ENCODE measurements at regions not wholly inside any gene's neighbourhood (a gene's known extent, or its start where the extent isn't known, plus 50 kb on each side); places are given as distances from the start of the nearest gene placed in this dataset.

DNA sequence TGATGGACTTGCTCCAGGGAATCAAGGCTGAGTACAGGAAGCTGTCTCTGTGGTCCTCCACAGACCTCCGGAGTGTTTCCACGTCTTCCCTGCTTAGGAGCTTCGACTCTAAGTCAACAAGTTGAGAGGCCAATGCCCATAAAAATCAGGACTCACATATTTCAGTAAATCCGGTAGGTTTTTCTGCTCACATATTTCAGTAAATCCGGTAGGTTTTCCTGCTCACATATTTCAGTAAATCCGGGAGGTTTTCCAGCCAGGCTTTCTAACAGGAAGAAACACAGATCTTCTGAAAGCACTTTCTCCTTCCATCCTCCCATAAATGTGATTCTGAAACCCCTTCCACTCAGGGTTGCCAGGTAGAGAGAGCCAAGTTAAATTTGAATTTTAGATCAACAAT is 340.1 kb upstream of the SHH start:
- Histone ChIP-seq H3K4me3 (no peak overlapping the region), H3K27ac (no peak overlapping the region), H3K36me3 (no peaks in the 10 kb centered on the region), H3K27me3 (replicated peaks in 1 of 7) (peaks cover 0 to 12% (median 0%) of the 10 kb centered on the region in 7 donors), H3K4me1 (no peaks in the 10 kb centered on the region), H3K9me3 (no peaks in the 10 kb centered on the region)
- TF ChIP-seq POLR2AphosphoS5 (IDR thresholded peaks at IDR 0.05), result no peak
- DNase-seq, result no peak
- intact Hi-C loops (cut with DNase I; ENCODE audit: low total_unique reads), result no loop called here
- WGBS, 5 donors, result 41 to 52% (median 47%) methylated on average over 6 of the region's 6 CpGs

- intact Hi-C loops (cut with DNase I; ENCODE audit: low total_unique reads), result no loop called here
These were observed 339.4 kb upstream of the SHH start for GRCh38 chr7:156151658-156152057.

DNA sequence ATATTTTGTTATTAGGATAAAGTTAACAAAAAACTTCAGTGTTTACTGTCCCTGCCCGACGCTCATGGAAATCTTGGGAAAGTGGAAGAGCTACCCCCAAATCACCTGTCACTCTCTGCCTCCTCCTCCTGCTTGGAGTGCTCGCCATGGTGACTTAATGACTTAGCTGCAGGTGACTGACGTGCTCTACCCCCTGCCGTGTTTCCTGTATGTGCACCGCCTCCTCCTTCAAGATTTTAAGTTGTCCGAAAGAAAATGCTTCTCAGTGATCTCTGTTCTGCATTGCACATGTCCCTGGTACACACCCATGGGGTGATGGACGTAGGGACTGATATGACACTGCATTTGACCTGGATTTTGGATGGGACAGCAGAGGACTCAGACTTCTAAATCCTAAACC is 338.8 kb upstream of the SHH start:
- no peaks in the 10 kb centered on the region for H3K4me1 ChIP-seq
- intact Hi-C loops (cut with DNase I; ENCODE audit: low total_unique reads), result no loop called here
- WGBS, 5 donors, result 61 to 68% (median 64%) methylated on average over 8 of the region's 8 CpGs
- no peak overlapping the region for H3K4me3 ChIP-seq
- H3K36me3 ChIP-seq, result no peaks in the 10 kb centered on the region
- no peak overlapping the region for H3K27ac ChIP-seq
- TF ChIP-seq CTCF (IDR thresholded peaks at IDR 0.05 in 8 of 11, conservative IDR thresholded peaks at IDR 0.05 in 3 of 11) (no peak), POLR2A (IDR thresholded peaks at IDR 0.05) (no peak), POLR2AphosphoS5 (IDR thresholded peaks at IDR 0.05) (no peak)
- DNase-seq, result no peak
- peaks cover 0 to 12% (median 0%) of the 10 kb centered on the region in 7 donors for H3K27me3 ChIP-seq (replicated peaks in 1 of 7)
- no peaks in the 10 kb centered on the region for H3K9me3 ChIP-seq

More at GRCh38 chr7:156151658-156152057, 339.4 kb upstream of the SHH start:
- H3K27ac ChIP-seq, result no peak overlapping the region
- H3K9me3 ChIP-seq, result no peaks in the 10 kb centered on the region
- no peak for TF ChIP-seq CTCF (IDR thresholded peaks at IDR 0.05 in 8 of 11, conservative IDR thresholded peaks at IDR 0.05 in 3 of 11)
- TF ChIP-seq POLR2A (IDR thresholded peaks at IDR 0.05), result no peak
- no peak for TF ChIP-seq POLR2AphosphoS5 (IDR thresholded peaks at IDR 0.05)
- 77 to 89% (median 80%) methylated on average over 6 of the region's 6 CpGs for WGBS, 5 donors
- H3K27me3 ChIP-seq (replicated peaks in 1 of 7), result peaks cover 0 to 12% (median 0%) of the 10 kb centered on the region in 7 donors
- H3K4me3 ChIP-seq, result no peak overlapping the region
- no peaks in the 10 kb centered on the region for H3K36me3 ChIP-seq
- no peak for DNase-seq
- no peaks in the 10 kb centered on the region for H3K4me1 ChIP-seq

DNA sequence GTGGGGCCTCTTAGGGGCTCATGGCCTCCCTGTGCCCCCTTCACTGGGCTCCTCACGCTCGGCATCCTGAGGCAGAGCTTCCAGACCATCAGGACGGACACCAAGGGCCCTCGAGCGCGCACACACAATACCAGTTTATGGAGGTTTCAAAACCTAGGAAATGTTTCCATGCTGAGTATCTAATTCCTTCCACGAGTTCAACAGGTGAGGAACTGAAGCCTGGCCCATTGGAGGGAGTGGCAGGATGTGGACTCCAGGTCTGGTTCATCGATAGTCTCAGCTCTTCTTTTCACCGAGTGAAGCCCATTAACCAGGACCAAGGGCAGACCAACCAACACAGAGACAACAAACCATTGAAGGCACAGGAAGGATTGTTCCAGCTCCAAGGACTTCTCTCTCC is 336.7 kb upstream of the SHH start:
- intact Hi-C loops (cut with DNase I; ENCODE audit: low total_unique reads), result no loop called here
- no peaks in the 10 kb centered on the region for H3K9me3 ChIP-seq
- TF ChIP-seq POLR2A (IDR thresholded peaks at IDR 0.05), result no peak
- TF ChIP-seq CTCF (IDR thresholded peaks at IDR 0.05 in 8 of 11, conservative IDR thresholded peaks at IDR 0.05 in 3 of 11), result no peak
- no peak for TF ChIP-seq POLR2AphosphoS5 (IDR thresholded peaks at IDR 0.05)
- WGBS, 5 donors, result 85 to 89% (median 88%) methylated on average over 5 to 9 of the region's 9 CpGs
- no peaks in the 10 kb centered on the region for H3K36me3 ChIP-seq
- peaks cover 0 to 22% (median 0%) of the 10 kb centered on the region in 7 donors for H3K27me3 ChIP-seq (replicated peaks in 1 of 7)
- no peak overlapping the region for H3K27ac ChIP-seq
- no peak for DNase-seq
- H3K4me1 ChIP-seq, result no peaks in the 10 kb centered on the region
- no peak overlapping the region for H3K4me3 ChIP-seq

GRCh38 chr7:156148547-156148946 is 336.3 kb upstream of the SHH start:
- no peaks in the 10 kb centered on the region for H3K36me3 ChIP-seq
- intact Hi-C loops (cut with DNase I; ENCODE audit: low total_unique reads), result no loop called here
- WGBS, 5 donors, result 80 to 88% (median 81%) methylated on average over 8 of the region's 8 CpGs
- H3K27me3 ChIP-seq (replicated peaks in 1 of 7), result peaks cover 0 to 27% (median 0%) of the 10 kb centered on the region in 7 donors
- no peak for TF ChIP-seq POLR2AphosphoS5 (IDR thresholded peaks at IDR 0.05)
- TF ChIP-seq CTCF (IDR thresholded peaks at IDR 0.05 in 8 of 11, conservative IDR thresholded peaks at IDR 0.05 in 3 of 11), result no peak
- no peak for TF ChIP-seq POLR2A (IDR thresholded peaks at IDR 0.05)
- H3K4me1 ChIP-seq, result no peaks in the 10 kb centered on the region
- H3K9me3 ChIP-seq, result no peaks in the 10 kb centered on the region
- DNase-seq, result no peak
- no peak overlapping the region for H3K27ac ChIP-seq
- no peak overlapping the region for H3K4me3 ChIP-seq
